HepG2 (cell line): ENCODE measurements at regions not wholly inside any gene's neighbourhood (a gene's known extent, or its start where the extent isn't known, plus 50 kb on each side); places are given as distances from the start of the nearest gene placed in this dataset.
A peak's percentile ranks its signal among the peaks of the same experiment; 100 is the strongest.

Experiments
- ATAC-seq: fragments of 200-7000 bp; cut with Tn5 transposase; 3 replicates; pipeline ENCODE4 v1.9.1; 2020; ENCODE audit warnings: mild to moderate bottlenecking, moderate library complexity
- BruUV-seq: library from RNA; stranded (reverse); fragments of 400-500 nt; replicated peaks from 2 replicates; lab custom pipeline; 2021; lab: Mats Ljungman, UMichigan
- CTCF ChIA-PET: fragments of 300-600 bp; formaldehyde crosslinking; extraction: SDS; loops from one replicate; lab custom pipeline; 2021; ENCODE audit warnings: low total read pairs, inconsistent platforms, low intra/inter-chr PET ratio; lab: Yijun Ruan, JAX
- POLR2A ChIA-PET: fragments of 350-600 bp; sonication (Branson Sonifier 250); formaldehyde crosslinking; loops from one replicate; lab custom pipeline; 2020; ENCODE audit warnings: antibody characterized with exemption, inconsistent platforms; lab: Yijun Ruan, JAX
- DNase-seq: peaks from one replicate; pipeline ENCODE4 v3.0.0-alpha.2; 2015; ENCODE audit warnings: low spot score
- FAIRE-seq: peaks from 3 replicates; lab custom pipeline; 2011; peaks lifted over from hg19 to GRCh38; lab: Jason Lieb, UNC
- H2AFZ ChIP-seq: one replicate; pipeline ENCODE4 v1.6.1; 2011; ENCODE audit warnings: low read length, inconsistent platforms
- H3K27ac ChIP-seq: fragments of 300-600 bp; 3 replicates; pipeline ENCODE4 v1.8.0; 2011; ENCODE audit warnings: mixed run types, mild to moderate bottlenecking, mixed read lengths, low read length, inconsistent platforms; ENCODE audit not compliant: insufficient read depth; ENCODE audit errors: extremely low read length
- H3K27me3 ChIP-seq, 2 experiments: fragments of 200-600 bp in 1 of 2; 2 replicates in 1 of 2; 3 replicates in 1 of 2; pipeline versions ENCODE4 v1.6.0 to v1.8.0; 2011; ENCODE audit warnings: low read length in 2 of 2, mild to moderate bottlenecking in 2 of 2, moderate library complexity in 2 of 2, inconsistent platforms in 1 of 2; ENCODE audit not compliant: insufficient read depth in 2 of 2, control insufficient read depth in 1 of 2
- H3K36me3 ChIP-seq, 2 experiments: fragments of 200-600 bp in 1 of 2; replicated peaks in 1 of 2; 2 replicates in 1 of 2; 3 replicates in 1 of 2; pipeline versions ENCODE4 v1.5.1 to v1.8.0; 2011; ENCODE audit warnings: low read length in 2 of 2, inconsistent platforms in 1 of 2; ENCODE audit not compliant: insufficient read depth in 2 of 2, control insufficient read depth in 1 of 2
- H3K4me1 ChIP-seq: 2 replicates; pipeline ENCODE4 v1.5.1; 2012; ENCODE audit warnings: low read length, inconsistent platforms; ENCODE audit not compliant: insufficient read depth
- H3K4me2 ChIP-seq: 2 replicates; pipeline ENCODE4 v1.6.0; 2011; ENCODE audit warnings: low read depth, low read length, inconsistent platforms
- H3K4me3 ChIP-seq, 3 experiments: fragments of 200-600 bp in 1 of 3; sonication (generic), shearing (Covaris generic) in 1 of 3; replicated peaks in 1 of 3; 2 replicates each; pipeline ENCODE4 v1.5.1; 2011 to 2016; ENCODE audit warnings: low read length in 3 of 3, inconsistent platforms in 2 of 3, low read depth in 2 of 3, mild to moderate bottlenecking in 2 of 3, control low read depth in 1 of 3, mixed read lengths in 1 of 3; ENCODE audit not compliant: insufficient read depth in 1 of 3
- H3K79me2 ChIP-seq: one replicate; pipeline ENCODE4 v1.6.1; 2011; ENCODE audit warnings: low read length, inconsistent platforms; ENCODE audit not compliant: insufficient read depth
- H3K9ac ChIP-seq: 2 replicates; pipeline ENCODE4 v1.6.0; 2011; ENCODE audit warnings: mild to moderate bottlenecking, low read depth, low read length, inconsistent platforms; ENCODE audit not compliant: insufficient read depth
- H3K9me3 ChIP-seq: 2 replicates; pipeline ENCODE4 v1.5.1; 2012; ENCODE audit warnings: mild to moderate bottlenecking, low read length
- H4K20me1 ChIP-seq: 2 replicates; pipeline ENCODE4 v1.6.0; 2011; ENCODE audit warnings: inconsistent platforms, mild to moderate bottlenecking, low read length, moderate library complexity; ENCODE audit not compliant: insufficient read depth
- DRAP1 ChIP-seq: IDR thresholded peaks from 2 replicates; pipeline ENCODE4 v1.6.1; 2016; ENCODE audit warnings: missing genetic modification reagents, missing compliant biosample characterization
- EHMT2 ChIP-seq: fragments of 200-600 bp; sonication (generic); IDR thresholded peaks from 2 replicates; pipeline ENCODE4 v1.7.0; 2017; ENCODE audit warnings: antibody characterized with exemption, low read depth, low read length, borderline replicate concordance
- HHEX ChIP-seq: IDR thresholded peaks from 2 replicates; pipeline ENCODE4 v1.6.1; 2016; ENCODE audit warnings: control low read depth
- HMGXB3 ChIP-seq: sonication (generic); formaldehyde crosslinking; IDR thresholded peaks from 2 replicates; pipeline ENCODE4 v1.4.0; 2020; ENCODE audit warnings: missing genetic modification reagents, borderline replicate concordance
- HOMEZ ChIP-seq: IDR thresholded peaks from 2 replicates; pipeline ENCODE4 v1.6.1; 2016; ENCODE audit warnings: low read depth
- MBNL3 ChIP-seq: fragments of 250-450 bp; sonication (Bioruptor Pico); conservative IDR thresholded peaks from 2 replicates; pipeline ENCODE4 v1.8.0; 2022; ENCODE audit warnings: mild to moderate bottlenecking, inconsistent platforms
- MED8 ChIP-seq: sonication (generic); formaldehyde crosslinking; IDR thresholded peaks from 2 replicates; pipeline ENCODE4 v1.8.1; 2023; ENCODE audit warnings: mild to moderate bottlenecking, missing genetic modification reagents; ENCODE audit not compliant: insufficient replicate concordance
- MEIS1 ChIP-seq: sonication (generic); formaldehyde crosslinking; IDR thresholded peaks from 2 replicates; pipeline ENCODE4 v1.9.0; 2021; ENCODE audit warnings: mild to moderate bottlenecking, missing genetic modification reagents, moderate library complexity, borderline replicate concordance
- RFX3 ChIP-seq: IDR thresholded peaks from 2 replicates; pipeline ENCODE4 v1.6.1; 2016; ENCODE audit warnings: missing biosample characterization, missing genetic modification reagents
- RXRA ChIP-seq: sonication (generic); formaldehyde crosslinking; IDR thresholded peaks from 2 replicates; pipeline ENCODE4 v1.5.1; 2020; ENCODE audit warnings: missing genetic modification reagents
- SRSF4 ChIP-seq: fragments of 200-400 bp; formaldehyde crosslinking; IDR thresholded peaks from one replicate; pipeline ENCODE4 v1.6.1; 2018; ENCODE audit warnings: mild to moderate bottlenecking, low read depth, low read length, moderate library complexity; ENCODE audit not compliant: poor library complexity, severe bottlenecking
- TBX2 ChIP-seq: sonication (generic); formaldehyde crosslinking; IDR thresholded peaks from 2 replicates; pipeline ENCODE4 v1.5.0; 2020; ENCODE audit warnings: missing genetic modification reagents, mild to moderate bottlenecking, borderline replicate concordance
- ZBTB1 ChIP-seq: sonication (generic); formaldehyde crosslinking; IDR thresholded peaks from 2 replicates; pipeline ENCODE4 v1.4.0; 2020; ENCODE audit warnings: missing genetic modification reagents, borderline replicate concordance
- ZNF138 ChIP-seq: sonication (generic); formaldehyde crosslinking; IDR thresholded peaks from 2 replicates; pipeline ENCODE4 v1.5.0; 2020; ENCODE audit warnings: mild to moderate bottlenecking, low read depth, missing genetic modification reagents
- ZNF7 ChIP-seq: IDR thresholded peaks from 2 replicates; pipeline ENCODE4 v1.6.1; 2016; ENCODE audit warnings: missing biosample characterization, missing genetic modification reagents
- ZNF746 ChIP-seq: sonication (generic); formaldehyde crosslinking; IDR thresholded peaks from 2 replicates; pipeline ENCODE4 v1.8.0; 2022; ENCODE audit warnings: mild to moderate bottlenecking, missing genetic modification reagents
- ZNF770 ChIP-seq: sonication (generic); formaldehyde crosslinking; IDR thresholded peaks from 2 replicates; pipeline ENCODE4 v1.5.0; 2020; ENCODE audit warnings: mild to moderate bottlenecking, missing genetic modification reagents
- ZSCAN22 ChIP-seq: sonication (generic); formaldehyde crosslinking; IDR thresholded peaks from 2 replicates; pipeline ENCODE4 v1.4.0; 2020; ENCODE audit warnings: mild to moderate bottlenecking, missing genetic modification reagents
- WGBS: methylation state at CpG from one replicate; pipeline ENCODE4 v1.1.6; 2017; ENCODE audit warnings: low lambda C conversion rate; 5-methylcytosine and 5-hydroxymethylcytosine counted together
- in situ Hi-C: cut with HindIII; loops from 2 replicates; pipeline ENCODE4 v1.10.0; 2017; ENCODE audit warnings: low pct_unique_long_range_greater_than_20kb; ENCODE audit not compliant: extremely low pct_ligation_motif_present
- intact Hi-C: fragments of 100-400 bp; cut with micrococcal nuclease; formaldehyde crosslinking; loops from one replicate; pipeline ENCODE4 v1.10.0; 2022; ENCODE audit not compliant: unreplicated experiment

- WGBS = 2% methylated on average over 3 of the region's 3 CpGs
- Histone ChIP-seq H3K27me3 (no peaks in the 10 kb centered on the region), H3K9me3 (peaks cover 47% of the 10 kb centered on the region), H2AFZ (no peak overlapping the region), H4K20me1 (no peaks in the 10 kb centered on the region), H3K36me3 (no peaks in the 10 kb centered on the region), H3K4me3 (no peak overlapping the region), H3K4me2 (no peak overlapping the region), H3K9ac (no peak overlapping the region), H3K27ac (no peak overlapping the region), H3K79me2 (no peaks in the 10 kb centered on the region), H3K4me1 (no peaks in the 10 kb centered on the region)
- ChIA-PET POLR2A (no interaction called here), CTCF (no interaction called here)
- FAIRE-seq = no peak
- peak; percentile 4 for DNase-seq
- BruUV-seq = no TSS peak
- intact Hi-C loops = no loop called here
- in situ Hi-C loops = no loop called here
- ATAC-seq = no peak
- TF ChIP-seq RXRA (CRISPR knock-in tag) (no peak), HMGXB3 (CRISPR knock-in tag) (0 out of 2 replicates have a peak, but pooled peaks have one; percentile 30), HOMEZ (CRISPR knock-in tag) (no peak), ZNF7 (0 out of 2 replicates have a peak, but pooled peaks have one; percentile 24), HHEX (no peak), EHMT2 (peak; percentile 73), ZBTB1 (CRISPR knock-in tag) (no peak), ZSCAN22 (CRISPR knock-in tag) (no peak), MEIS1 (CRISPR knock-in tag) (no peak), RFX3 (CRISPR knock-in tag) (no peak), TBX2 (CRISPR knock-in tag) (no peak), ZNF770 (CRISPR knock-in tag) (no peak), MBNL3 (CRISPR knock-in tag) (no peak), SRSF4 (no peak), DRAP1 (CRISPR knock-in tag) (no peak), ZNF138 (no peak), MED8 (CRISPR knock-in tag) (no peak), ZNF746 (CRISPR knock-in tag) (no peak)
These were observed 593.3 kb upstream of the FANCL start for GRCh38 chr2:58834404-58834803.
